Stomach (tissue), 4 donors: ENCODE measurements at regions not wholly inside any gene's neighbourhood (a gene's known extent, or its start where the extent isn't known, plus 50 kb on each side); places are given as distances from the start of the nearest gene placed in this dataset.

Experiments
- EP300 ChIP-seq: sonication (generic); formaldehyde crosslinking; IDR thresholded peaks from one replicate; pipeline ENCODE4 v1.6.1; 2017; ENCODE audit warnings: antibody characterized with exemption
- POLR2A ChIP-seq, 4 donors: fragments of 450-650 bp; IDR thresholded peaks; one replicate each; pipeline ENCODE4 v1.6.1; 2016; ENCODE audit warnings: antibody characterized with exemption in 4 of 4, control low read depth in 2 of 4, mild to moderate bottlenecking in 1 of 4, moderate library complexity in 1 of 4
- POLR2AphosphoS5 ChIP-seq, 3 donors: sonication (generic); formaldehyde crosslinking; IDR thresholded peaks; one replicate each; pipeline ENCODE4 v1.6.1; 2016; ENCODE audit warnings: antibody characterized with exemption in 3 of 3
- TF ChIP-seq, protein P1 (sequence below), 7 experiments: fragments of 450-650 bp in 4 of 7; fragments of 200-600 bp in 3 of 7; sonication (generic) in 3 of 7; IDR thresholded peaks; one replicate each; pipeline ENCODE4 v1.5.1; 2016 to 2019; ENCODE audit warnings: antibody characterized with exemption in 7 of 7, control low read depth in 2 of 7, mild to moderate bottlenecking in 1 of 7

- TF ChIP-seq POLR2A (IDR thresholded peaks at IDR 0.05) (no peak), EP300 (no peak), POLR2AphosphoS5 (IDR thresholded peaks at IDR 0.05) (no peak)
- TF ChIP-seq, protein P1, sequence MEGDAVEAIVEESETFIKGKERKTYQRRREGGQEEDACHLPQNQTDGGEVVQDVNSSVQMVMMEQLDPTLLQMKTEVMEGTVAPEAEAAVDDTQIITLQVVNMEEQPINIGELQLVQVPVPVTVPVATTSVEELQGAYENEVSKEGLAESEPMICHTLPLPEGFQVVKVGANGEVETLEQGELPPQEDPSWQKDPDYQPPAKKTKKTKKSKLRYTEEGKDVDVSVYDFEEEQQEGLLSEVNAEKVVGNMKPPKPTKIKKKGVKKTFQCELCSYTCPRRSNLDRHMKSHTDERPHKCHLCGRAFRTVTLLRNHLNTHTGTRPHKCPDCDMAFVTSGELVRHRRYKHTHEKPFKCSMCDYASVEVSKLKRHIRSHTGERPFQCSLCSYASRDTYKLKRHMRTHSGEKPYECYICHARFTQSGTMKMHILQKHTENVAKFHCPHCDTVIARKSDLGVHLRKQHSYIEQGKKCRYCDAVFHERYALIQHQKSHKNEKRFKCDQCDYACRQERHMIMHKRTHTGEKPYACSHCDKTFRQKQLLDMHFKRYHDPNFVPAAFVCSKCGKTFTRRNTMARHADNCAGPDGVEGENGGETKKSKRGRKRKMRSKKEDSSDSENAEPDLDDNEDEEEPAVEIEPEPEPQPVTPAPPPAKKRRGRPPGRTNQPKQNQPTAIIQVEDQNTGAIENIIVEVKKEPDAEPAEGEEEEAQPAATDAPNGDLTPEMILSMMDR (IDR thresholded peaks at IDR 0.05): no peak
These were observed 72.6 kb upstream of the CYLC2 start for GRCh38 chr9:102922526-102922925.
